ENCODE measurements at regions not wholly inside any gene's neighbourhood (a gene's known extent, or its start where the extent isn't known, plus 50 kb on each side); places are given as distances from the start of the nearest gene placed in this dataset.

DNA sequence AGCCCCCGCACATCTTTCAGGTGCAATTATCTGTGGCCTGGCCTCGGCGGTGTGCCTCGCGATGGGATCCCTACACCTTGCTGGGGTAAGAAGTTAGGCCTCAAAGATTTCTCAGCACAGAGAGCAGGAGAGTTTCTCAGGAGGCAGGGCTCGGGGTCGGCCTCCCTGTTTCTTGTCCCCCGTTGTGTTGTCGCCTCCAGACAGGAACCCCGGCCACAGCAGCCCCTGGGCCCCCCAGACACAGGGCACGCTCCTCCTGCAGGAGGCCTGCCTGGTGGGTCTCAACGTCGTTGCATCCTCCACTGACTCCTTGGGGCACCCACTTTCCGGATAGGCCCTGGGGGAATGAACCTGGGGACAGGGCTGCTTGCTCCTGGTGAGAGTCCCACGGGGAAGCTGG lies 229.1 kb upstream of the SHH start:
- WGBS (ENCODE audit: insufficient coverage), result 79% methylated on average over 15 of the region's 15 CpGs

DNA sequence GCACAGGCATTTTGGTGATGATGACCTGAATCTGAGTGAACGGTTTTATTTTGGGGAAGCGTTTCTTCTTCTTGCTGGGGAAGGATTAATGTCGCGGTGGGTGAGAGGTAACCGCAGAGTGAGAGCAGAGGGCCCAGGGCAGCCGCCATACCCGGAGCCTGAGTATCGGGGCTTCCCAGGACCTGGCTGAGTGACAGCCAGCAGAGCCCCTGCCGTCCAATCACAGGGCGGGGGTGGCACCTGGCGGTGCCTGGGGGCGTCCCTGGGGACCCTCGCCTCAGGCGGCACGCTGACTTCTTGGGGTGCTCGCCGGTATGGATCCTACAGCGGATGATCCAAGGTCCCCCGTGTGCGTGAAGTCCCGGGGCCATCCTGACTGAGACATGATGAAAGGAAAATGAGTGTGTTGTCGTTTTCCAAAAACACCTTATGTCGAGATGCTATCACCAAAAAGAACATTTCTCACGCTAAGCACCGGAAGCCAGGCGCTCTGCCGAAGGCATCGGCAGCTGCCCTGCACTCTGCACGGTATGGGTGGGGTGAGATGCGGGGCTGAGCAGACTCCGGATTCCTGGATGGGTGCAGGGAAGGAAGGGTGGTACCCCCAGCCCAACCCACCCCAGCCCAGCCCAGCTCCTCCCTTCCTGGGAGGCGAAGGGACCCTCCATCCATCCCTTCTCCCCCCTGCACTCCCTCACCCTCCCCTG lies 227.9 kb upstream of the SHH start:
- no peak overlapping the region for H3K27ac ChIP-seq (ENCODE audit: low read length in 2 of 2)
- no peak overlapping the region for H3K9ac ChIP-seq (ENCODE audit: low read length)
- DNase-seq (peak; percentile 31), ATAC-seq (ENCODE audit: low read depth) (peak; percentile 17)
- H2AFZ ChIP-seq (ENCODE audit: insufficient read depth, low read depth, low read length, poor library complexity, severe bottlenecking), result no peak overlapping the region
- no peaks in the 10 kb centered on the region for H3K79me2 ChIP-seq (ENCODE audit: control insufficient read depth, insufficient read depth, low read length)
- 87% methylated on average over 22 of the region's 32 CpGs for WGBS (ENCODE audit: insufficient coverage)
- ChIA-PET POLR2A (no interaction called here), CTCF (no interaction called here)
- Mint-ChIP-seq H3K4me3 (no peak overlapping the region), H3K4me1 (no peaks in the 10 kb centered on the region), H3K27me3 (no peaks in the 10 kb centered on the region), H3K9me3 (ENCODE audit: insufficient read depth) (no peaks in the 10 kb centered on the region), H3K27ac (no peak overlapping the region)
- H4K20me1 ChIP-seq (ENCODE audit: control insufficient read depth, insufficient read depth, low read length, poor library complexity, severe bottlenecking), result no peaks in the 10 kb centered on the region
- H3K36me3 ChIP-seq (replicated peaks in 1 of 2; ENCODE audit: control extremely low read depth in 1 of 2, control insufficient read depth in 1 of 2, extremely low read depth in 1 of 2, insufficient read depth in 2 of 2, low read length in 1 of 2), result no peaks in the 10 kb centered on the region
- intact Hi-C loops (cut with micrococcal nuclease), result no loop called here
- H3K4me2 ChIP-seq (replicated peaks; ENCODE audit: low read depth, low read length, poor library complexity, severe bottlenecking), result no peak overlapping the region
- no peaks in the 10 kb centered on the region for H3K9me3 ChIP-seq (ENCODE audit: control extremely low read depth in 1 of 3, control insufficient read depth in 2 of 3, insufficient read depth in 1 of 3, low read length in 2 of 3)
- no peak for TF ChIP-seq EZH2 (IDR thresholded peaks at IDR 0.05; ENCODE audit: borderline replicate concordance, insufficient read depth, low read depth, low read length, poor library complexity, severe bottlenecking)
- TF ChIP-seq, protein P1, sequence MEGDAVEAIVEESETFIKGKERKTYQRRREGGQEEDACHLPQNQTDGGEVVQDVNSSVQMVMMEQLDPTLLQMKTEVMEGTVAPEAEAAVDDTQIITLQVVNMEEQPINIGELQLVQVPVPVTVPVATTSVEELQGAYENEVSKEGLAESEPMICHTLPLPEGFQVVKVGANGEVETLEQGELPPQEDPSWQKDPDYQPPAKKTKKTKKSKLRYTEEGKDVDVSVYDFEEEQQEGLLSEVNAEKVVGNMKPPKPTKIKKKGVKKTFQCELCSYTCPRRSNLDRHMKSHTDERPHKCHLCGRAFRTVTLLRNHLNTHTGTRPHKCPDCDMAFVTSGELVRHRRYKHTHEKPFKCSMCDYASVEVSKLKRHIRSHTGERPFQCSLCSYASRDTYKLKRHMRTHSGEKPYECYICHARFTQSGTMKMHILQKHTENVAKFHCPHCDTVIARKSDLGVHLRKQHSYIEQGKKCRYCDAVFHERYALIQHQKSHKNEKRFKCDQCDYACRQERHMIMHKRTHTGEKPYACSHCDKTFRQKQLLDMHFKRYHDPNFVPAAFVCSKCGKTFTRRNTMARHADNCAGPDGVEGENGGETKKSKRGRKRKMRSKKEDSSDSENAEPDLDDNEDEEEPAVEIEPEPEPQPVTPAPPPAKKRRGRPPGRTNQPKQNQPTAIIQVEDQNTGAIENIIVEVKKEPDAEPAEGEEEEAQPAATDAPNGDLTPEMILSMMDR (IDR thresholded peaks at IDR 0.05), result no peak
- no peaks in the 10 kb centered on the region for H3K27me3 ChIP-seq (replicated peaks in 1 of 4; ENCODE audit: control extremely low read depth in 1 of 4, control insufficient read depth in 3 of 4, insufficient read depth in 4 of 4, low read length in 3 of 4)
- no peak overlapping the region for H3K4me3 ChIP-seq (ENCODE audit: control extremely low read depth in 1 of 5, extremely low read depth in 1 of 5, insufficient read depth in 1 of 5, low read depth in 2 of 5, low read length in 4 of 5)
- H3K4me1 ChIP-seq (ENCODE audit: control insufficient read depth in 2 of 2, insufficient read depth in 2 of 2, low read length in 2 of 2), result no peaks in the 10 kb centered on the region

More for the DNA sequence above, 229.1 kb upstream of the SHH start:
- no peaks in the 10 kb centered on the region for H3K36me3 ChIP-seq (replicated peaks in 1 of 2; ENCODE audit: control extremely low read depth in 1 of 2, control insufficient read depth in 1 of 2, extremely low read depth in 1 of 2, insufficient read depth in 2 of 2, low read length in 1 of 2)
- ChIA-PET CTCF (no interaction called here), POLR2A (no interaction called here)
- Mint-ChIP-seq H3K4me3 (no peak overlapping the region), H3K27me3 (no peaks in the 10 kb centered on the region), H3K27ac (no peak overlapping the region), H3K4me1 (no peaks in the 10 kb centered on the region), H3K9me3 (ENCODE audit: insufficient read depth) (no peaks in the 10 kb centered on the region)
- H3K4me3 ChIP-seq (ENCODE audit: control extremely low read depth in 1 of 5, extremely low read depth in 1 of 5, insufficient read depth in 1 of 5, low read depth in 2 of 5, low read length in 4 of 5), result no peak overlapping the region
- H3K27me3 ChIP-seq (replicated peaks in 1 of 4; ENCODE audit: control extremely low read depth in 1 of 4, control insufficient read depth in 3 of 4, insufficient read depth in 4 of 4, low read length in 3 of 4), result no peaks in the 10 kb centered on the region
- intact Hi-C loops (cut with micrococcal nuclease), result no loop called here
- no peaks in the 10 kb centered on the region for H3K79me2 ChIP-seq (ENCODE audit: control insufficient read depth, insufficient read depth, low read length)
- ATAC-seq (ENCODE audit: low read depth) (no peak), DNase-seq (no peak)
- H4K20me1 ChIP-seq (ENCODE audit: control insufficient read depth, insufficient read depth, low read length, poor library complexity, severe bottlenecking), result no peaks in the 10 kb centered on the region
- TF ChIP-seq, protein P1 (IDR thresholded peaks at IDR 0.05), result no peak
- no peak for TF ChIP-seq EZH2 (IDR thresholded peaks at IDR 0.05; ENCODE audit: borderline replicate concordance, insufficient read depth, low read depth, low read length, poor library complexity, severe bottlenecking)
- no peak overlapping the region for H3K27ac ChIP-seq (ENCODE audit: low read length in 2 of 2)
- H2AFZ ChIP-seq (ENCODE audit: insufficient read depth, low read depth, low read length, poor library complexity, severe bottlenecking), result no peak overlapping the region
- H3K4me2 ChIP-seq (replicated peaks; ENCODE audit: low read depth, low read length, poor library complexity, severe bottlenecking), result no peak overlapping the region
- peaks cover 0 to 8% (median 0%) of the 10 kb centered on the region in 3 donors for H3K9me3 ChIP-seq (ENCODE audit: control extremely low read depth in 1 of 3, control insufficient read depth in 2 of 3, insufficient read depth in 1 of 3, low read length in 2 of 3)
- H3K4me1 ChIP-seq (ENCODE audit: control insufficient read depth in 2 of 2, insufficient read depth in 2 of 2, low read length in 2 of 2), result no peaks in the 10 kb centered on the region
- no peak overlapping the region for H3K9ac ChIP-seq (ENCODE audit: low read length)

Data from B cell (primary cell).